HG03457 (cell line): ENCODE measurements at regions not wholly inside any gene's neighbourhood (a gene's known extent, or its start where the extent isn't known, plus 50 kb on each side); places are given as distances from the start of the nearest gene placed in this dataset.
"Not testable (repeated sequence)": the region's sequence is repeated elsewhere in the genome, so short reads cannot be mapped to it uniquely, and the experiment has no call there.

Experiments
- ATAC-seq: cut with Tn5 transposase; IDR thresholded peaks from one replicate; pipeline ENCODE4 v1.9.1; 2021; ENCODE audit warnings: moderate number of reproducible peaks; ENCODE audit not compliant: unreplicated experiment

GRCh38 chr16:60200729-60201128 lies 1466.6 kb upstream of the GOT2 start:
- ATAC-seq, result not testable (repeated sequence)

DNA sequence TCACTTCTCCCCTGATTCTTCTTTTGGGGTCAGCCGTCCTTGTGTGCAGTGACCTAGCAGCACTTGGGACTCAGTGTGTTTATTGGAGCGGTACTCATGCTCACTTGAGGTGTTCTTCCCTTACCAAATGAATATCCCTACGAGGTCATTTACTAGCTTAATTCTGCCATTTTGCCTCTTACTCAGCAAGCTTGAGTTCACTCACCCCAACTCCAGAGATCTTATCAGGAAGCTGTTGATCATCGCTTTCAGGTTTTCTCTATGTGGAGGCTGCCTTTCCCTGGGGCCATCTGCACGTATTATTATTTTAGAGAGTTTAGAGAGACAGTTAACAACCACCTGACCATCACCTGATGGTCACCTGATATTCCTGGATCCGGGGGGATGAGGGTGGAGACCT lies 1466.0 kb upstream of the GOT2 start:
- ATAC-seq, result no peak

- ATAC-seq, result no peak
Observed at GRCh38 chr16:60199150-60199549, 1465.0 kb upstream of the GOT2 start.

DNA sequence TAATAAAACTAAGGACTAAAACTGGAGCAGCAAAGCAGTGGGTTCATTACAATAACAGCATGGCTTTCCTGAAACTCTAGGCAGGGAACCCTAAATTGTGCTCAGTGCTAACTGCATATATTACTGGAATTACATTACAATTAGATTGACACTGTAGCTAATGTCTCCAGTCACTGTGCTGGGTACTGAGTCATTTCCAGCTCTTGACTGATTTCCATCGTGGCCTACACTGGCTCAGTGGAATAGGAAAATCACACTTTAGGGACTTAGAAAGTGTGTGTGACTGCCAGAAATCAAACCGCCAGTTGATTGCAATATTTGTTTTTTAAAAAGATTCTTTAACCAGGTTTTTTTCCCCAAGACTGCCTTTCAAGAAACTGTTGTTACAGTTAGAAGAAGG lies 1447.4 kb upstream of the GOT2 start:
- ATAC-seq, result no peak

GRCh38 chr16:60180609-60181008 lies 1446.5 kb upstream of the GOT2 start:
- ATAC-seq, result no peak

GRCh38 chr16:60170196-60170595 lies 1436.1 kb upstream of the GOT2 start:
- no peak for ATAC-seq

DNA sequence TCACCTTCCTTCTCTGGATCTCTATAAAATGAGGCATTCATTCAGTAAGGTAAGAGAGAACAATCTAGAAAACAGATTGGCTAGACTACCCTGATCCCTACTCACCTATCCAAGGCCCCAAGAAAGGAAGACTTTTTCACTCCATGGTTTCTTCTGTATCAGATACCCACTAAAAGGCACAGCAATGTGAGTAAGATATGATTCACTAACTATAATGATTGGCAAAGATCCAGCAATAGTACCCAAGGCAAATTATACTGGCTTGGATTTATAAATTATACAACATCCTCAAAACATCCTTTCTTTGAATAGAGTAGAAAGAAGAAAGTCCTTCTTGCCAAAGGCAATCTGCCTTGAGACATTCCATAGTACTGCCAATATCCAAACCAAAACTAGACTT lies 1432.0 kb upstream of the GOT2 start:
- ATAC-seq, result no peak

DNA sequence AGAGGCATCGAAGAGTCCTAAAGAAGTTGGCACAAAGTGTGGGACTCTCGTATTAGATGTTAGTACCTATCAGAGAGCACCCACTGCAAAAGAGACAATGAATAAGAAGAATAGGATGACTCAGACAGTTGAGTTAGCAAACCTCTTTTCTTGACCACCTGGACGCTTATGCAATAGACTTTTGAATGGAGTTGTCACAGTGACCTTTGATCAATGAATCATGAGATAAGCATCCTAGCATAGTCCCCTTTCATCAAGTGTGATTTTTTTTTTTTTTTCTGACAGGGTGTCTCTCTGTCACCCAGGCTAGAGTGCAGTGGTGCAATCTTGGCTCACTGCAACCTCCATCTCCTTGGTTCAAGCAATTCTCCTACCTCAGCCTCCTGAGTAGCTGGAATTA lies 1417.9 kb upstream of the GOT2 start:
- no peak for ATAC-seq

DNA sequence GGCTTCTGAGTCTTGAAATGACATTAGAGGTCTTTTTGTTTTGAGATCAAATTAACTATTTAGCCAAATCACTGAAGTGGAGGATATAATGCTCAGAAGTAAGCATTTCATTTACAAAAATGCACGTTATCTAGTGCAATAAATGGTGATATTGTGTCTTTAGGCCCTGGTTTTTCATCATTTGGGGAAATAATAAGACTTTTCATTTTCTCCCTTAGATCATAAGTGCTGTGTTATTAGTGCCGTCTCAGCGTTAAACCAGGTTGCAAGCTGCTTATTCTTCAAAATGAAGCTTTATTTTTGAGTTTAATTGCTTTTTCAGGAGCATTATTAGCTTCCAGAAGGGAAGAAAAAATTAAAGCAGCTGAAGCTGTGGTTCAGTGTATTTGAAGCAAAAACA lies 1416.8 kb upstream of the GOT2 start:
- ATAC-seq, result no peak

- ATAC-seq, result no peak
Observed at GRCh38 chr16:60143348-60143705, 1409.2 kb upstream of the GOT2 start.

DNA sequence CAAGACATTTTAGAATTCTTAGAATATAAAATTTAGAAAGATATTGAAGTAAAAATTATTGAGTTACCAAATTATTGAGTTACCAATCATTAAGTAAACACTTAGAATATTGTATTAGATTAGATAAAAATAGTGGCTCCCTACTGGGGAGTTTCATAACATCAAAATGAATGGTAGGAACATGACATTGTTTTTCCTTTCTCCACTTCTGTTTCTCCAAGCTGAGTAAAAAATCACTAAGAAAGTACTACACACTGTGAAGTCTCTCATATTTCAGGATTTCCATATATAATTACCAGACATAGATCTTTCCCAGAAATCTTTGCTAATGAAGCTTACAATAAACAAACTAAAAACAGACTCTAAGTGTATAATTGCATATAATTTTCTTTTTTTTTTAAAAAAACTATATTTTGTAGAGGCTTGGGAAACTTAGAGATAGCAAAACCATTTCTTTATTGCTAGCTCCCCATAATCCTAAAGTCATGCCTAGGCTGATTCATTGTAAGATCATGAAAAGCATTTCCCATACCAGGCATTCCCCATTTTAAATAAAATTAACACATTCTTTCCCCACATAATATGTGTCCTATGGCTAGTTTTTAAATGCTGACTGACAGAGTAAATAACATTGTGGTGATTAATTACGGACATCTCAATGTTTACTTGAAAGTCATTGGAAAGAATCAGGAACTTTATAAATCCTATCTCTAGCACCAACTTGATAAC lies 1408.7 kb upstream of the GOT2 start:
- ATAC-seq, result no peak

DNA sequence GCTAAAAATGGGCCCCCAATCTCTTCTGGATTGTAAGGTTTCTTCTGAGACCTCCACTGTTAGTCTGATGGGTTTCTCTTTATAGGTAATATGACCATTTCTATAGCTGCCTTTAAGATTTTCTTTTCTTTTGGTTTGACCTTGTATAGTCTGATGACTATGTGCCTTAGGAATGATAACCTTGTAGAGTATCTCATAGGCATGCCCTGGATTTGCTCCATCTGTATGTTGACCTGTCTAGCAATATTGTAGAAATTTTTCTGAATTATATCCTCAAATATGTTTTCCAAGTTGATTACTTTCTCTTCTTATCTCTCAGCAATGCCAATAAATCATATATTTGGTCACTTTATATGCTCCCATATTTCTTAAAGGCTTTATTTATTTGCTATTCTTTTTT lies 1403.8 kb upstream of the GOT2 start:
- ATAC-seq, result no peak

DNA sequence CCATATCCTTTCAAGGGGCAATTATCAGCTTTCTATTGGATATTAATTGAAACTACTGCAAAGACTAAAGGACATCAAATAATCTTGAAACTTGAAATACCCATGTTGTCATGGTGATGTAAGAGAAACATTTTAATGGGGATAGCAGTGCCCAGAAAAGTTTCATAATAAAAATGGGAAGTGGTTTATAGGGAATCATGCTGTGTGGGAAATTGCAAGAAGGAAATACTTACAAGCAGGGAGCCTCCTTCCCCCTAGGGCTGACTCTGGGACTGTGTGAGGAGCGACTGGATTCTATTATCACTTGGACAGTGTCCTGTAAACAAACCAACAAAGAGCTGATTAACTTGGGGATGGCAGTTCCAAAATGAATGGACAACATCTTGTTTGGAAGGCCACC lies 1393.1 kb upstream of the GOT2 start:
- no peak for ATAC-seq

GRCh38 chr16:60126115-60126514 lies 1392.0 kb upstream of the GOT2 start:
- ATAC-seq, result not testable (repeated sequence)

DNA sequence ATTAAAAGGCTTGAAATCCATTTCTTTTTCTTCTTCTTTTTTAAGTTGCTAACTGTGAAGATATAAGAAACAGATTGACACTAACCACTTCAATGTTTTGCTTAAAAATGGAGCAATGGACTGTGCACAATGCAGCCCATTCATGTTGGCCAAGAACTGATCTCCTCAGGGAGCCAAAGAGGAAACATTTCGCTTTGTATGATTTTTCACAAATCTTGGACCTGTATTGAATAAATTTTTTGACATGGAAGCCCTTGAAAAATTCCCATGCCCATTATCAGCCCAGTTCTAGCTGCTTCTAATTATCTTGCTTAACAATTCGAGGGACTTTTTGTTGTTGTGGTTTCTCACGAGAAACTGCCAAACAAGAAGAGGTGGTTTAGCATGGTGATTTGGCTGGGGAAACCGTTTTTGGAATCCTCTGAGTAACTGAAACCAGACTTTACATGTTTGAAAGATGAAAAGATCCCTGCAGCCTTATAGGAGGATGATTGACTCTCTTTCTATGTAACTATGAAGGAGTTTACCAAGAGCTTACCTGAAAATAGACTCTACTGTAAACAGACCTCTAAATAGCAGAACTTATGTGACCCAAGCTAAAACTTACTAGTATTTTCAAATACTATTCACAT lies 1389.4 kb upstream of the GOT2 start:
- no peak for ATAC-seq

- no peak for ATAC-seq
Observed at GRCh38 chr16:60120586-60120985, 1386.5 kb upstream of the GOT2 start.

DNA sequence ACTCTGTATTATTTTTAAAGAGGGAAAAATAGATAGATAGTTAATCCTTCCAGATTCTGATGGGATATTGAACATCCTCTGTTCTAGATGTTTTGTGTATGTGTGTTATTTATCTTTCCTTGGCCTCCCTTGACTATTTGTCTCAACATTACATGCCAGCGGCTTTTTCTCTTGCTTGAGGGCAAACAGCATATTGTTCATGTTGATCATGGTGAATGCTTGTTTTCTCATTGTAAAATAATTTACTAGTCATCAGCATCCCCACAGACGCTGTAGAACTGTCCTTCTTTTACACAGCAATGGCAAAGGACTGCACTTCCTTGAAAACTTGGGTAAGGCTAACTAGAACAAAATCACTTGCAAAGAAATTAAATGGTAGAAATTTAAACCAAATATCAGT lies 1376.4 kb upstream of the GOT2 start:
- ATAC-seq, result no peak

- ATAC-seq, result no peak
Observed at GRCh38 chr16:60107871-60108270, 1373.8 kb upstream of the GOT2 start.

DNA sequence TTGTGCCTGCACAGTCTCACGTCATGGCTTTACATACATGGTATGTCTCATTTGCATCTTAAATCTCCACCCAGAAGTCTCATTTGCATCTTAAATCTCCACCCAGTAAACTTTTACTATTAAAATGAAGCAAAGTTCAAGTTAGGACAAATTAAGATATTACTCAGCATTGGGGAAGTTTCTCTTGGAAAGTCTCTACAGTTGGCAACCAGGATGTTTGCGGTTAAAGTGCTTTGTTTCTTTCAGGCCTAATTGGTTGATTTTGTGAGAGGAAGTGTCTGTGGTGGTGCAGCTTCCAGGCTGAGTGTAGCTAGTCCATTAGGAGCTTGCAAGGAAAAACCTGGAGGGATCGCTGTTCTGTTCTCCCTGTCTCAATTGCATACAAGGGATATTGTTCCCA lies 1373.3 kb upstream of the GOT2 start:
- no peak for ATAC-seq

GRCh38 chr16:60100371-60100770 lies 1366.3 kb upstream of the GOT2 start:
- ATAC-seq, result no peak

- no peak for ATAC-seq
Observed at GRCh38 chr16:60091529-60091928, 1357.4 kb upstream of the GOT2 start.

DNA sequence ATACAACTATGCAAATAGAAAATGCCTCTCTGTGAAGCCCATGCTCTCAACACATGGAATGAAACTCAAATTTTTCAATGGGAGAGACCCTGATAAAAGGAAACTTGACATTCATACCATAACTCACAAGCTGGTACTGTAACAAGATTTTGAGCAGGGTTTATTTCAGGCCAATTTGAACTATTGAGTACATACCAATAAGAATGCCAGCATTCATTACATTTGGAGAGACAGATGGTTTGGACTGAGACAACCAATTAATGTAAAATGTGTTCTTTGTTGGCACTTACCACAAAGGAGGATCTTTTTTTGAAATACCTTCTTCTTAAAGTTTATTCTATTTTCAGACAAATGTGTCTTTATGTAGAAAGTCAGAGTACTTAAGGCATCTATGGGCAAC lies 1357.0 kb upstream of the GOT2 start:
- no peak for ATAC-seq

DNA sequence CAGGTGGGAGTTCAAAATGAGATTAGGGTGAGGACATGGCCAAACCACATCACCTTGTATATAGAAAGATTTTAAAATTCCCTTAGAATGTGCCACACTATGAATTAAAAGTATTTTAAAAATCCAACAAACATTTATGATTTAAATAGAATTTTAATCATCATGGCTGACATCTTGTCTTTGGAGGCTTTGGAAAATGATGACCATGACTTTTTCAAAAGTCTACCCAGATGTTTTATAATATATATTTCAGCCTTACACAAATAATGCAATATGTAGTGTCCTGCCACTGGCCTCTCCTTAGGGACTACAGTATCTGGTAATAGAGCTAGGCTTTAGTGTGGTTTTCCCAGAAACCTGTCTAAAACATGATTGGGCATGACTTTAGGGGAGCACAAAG lies 1353.4 kb upstream of the GOT2 start:
- no peak for ATAC-seq
